MM.1S (cell line): ENCODE measurements at regions not wholly inside any gene's neighbourhood (a gene's known extent, or its start where the extent isn't known, plus 50 kb on each side); places are given as distances from the start of the nearest gene placed in this dataset.

Experiments
- DNase-seq: peaks from one replicate; pipeline ENCODE4 v3.0.0-alpha.2; 2015
- H2AFZ ChIP-seq: fragments of 300-600 bp; sonication (generic); 2 replicates; pipeline ENCODE4 v1.6.0; 2016; ENCODE audit warnings: antibody characterized with exemption, low read length
- H3F3A ChIP-seq: fragments of 300-600 bp; sonication (generic); 2 replicates; pipeline ENCODE4 v1.6.1; 2016; ENCODE audit warnings: mild to moderate bottlenecking, antibody characterized with exemption, low read length, moderate library complexity, mixed read lengths; ENCODE audit not compliant: insufficient read depth
- H3K27ac ChIP-seq: fragments of 300-600 bp; sonication (generic); 2 replicates; pipeline ENCODE4 v1.5.1; 2016; ENCODE audit warnings: mild to moderate bottlenecking, low read length
- H3K27me3 ChIP-seq: fragments of 300-600 bp; sonication (generic); replicated peaks from 2 replicates; pipeline ENCODE4 v1.6.0; 2016; ENCODE audit warnings: low read length; ENCODE audit not compliant: insufficient read depth
- H3K36me3 ChIP-seq: fragments of 300-600 bp; sonication (generic); replicated peaks from 2 replicates; pipeline ENCODE4 v1.6.1; 2016; ENCODE audit warnings: mild to moderate bottlenecking, low read length, mixed read lengths; ENCODE audit not compliant: insufficient read depth
- H3K4me1 ChIP-seq: fragments of 300-600 bp; sonication (generic); 2 replicates; pipeline ENCODE4 v1.6.1; 2016; ENCODE audit warnings: low read length, mixed read lengths
- H3K4me2 ChIP-seq: fragments of 300-600 bp; sonication (generic); 2 replicates; pipeline ENCODE4 v1.6.0; 2016; ENCODE audit warnings: low read depth, low read length
- H3K4me3 ChIP-seq: fragments of 300-600 bp; sonication (generic); 2 replicates; pipeline ENCODE4 v1.5.1; 2016; ENCODE audit warnings: low read length, mixed read lengths
- H3K79me2 ChIP-seq: fragments of 300-600 bp; sonication (generic); 2 replicates; pipeline ENCODE4 v1.6.1; 2016; ENCODE audit warnings: mixed run types, low read length, mixed read lengths
- H3K9ac ChIP-seq: fragments of 300-600 bp; sonication (generic); 2 replicates; pipeline ENCODE4 v1.6.1; 2016; ENCODE audit warnings: low read length, mixed read lengths
- H3K9me2 ChIP-seq: fragments of 300-600 bp; sonication (generic); replicated peaks from 2 replicates; pipeline ENCODE4 v1.6.1; 2016; ENCODE audit warnings: mild to moderate bottlenecking, low read length, mixed read lengths; ENCODE audit not compliant: insufficient read depth
- H3K9me3 ChIP-seq: fragments of 300-600 bp; sonication (generic); replicated peaks from 2 replicates; pipeline ENCODE4 v1.6.1; 2016; ENCODE audit warnings: mild to moderate bottlenecking, low read length, mixed read lengths; ENCODE audit not compliant: insufficient read depth
- H4K20me1 ChIP-seq: fragments of 300-600 bp; sonication (generic); 2 replicates; pipeline ENCODE4 v1.6.1; 2016; ENCODE audit warnings: mild to moderate bottlenecking, low read length, moderate library complexity, mixed read lengths; ENCODE audit not compliant: insufficient read depth
- EZH2 ChIP-seq: fragments of 300-600 bp; sonication (generic); optimal IDR thresholded peaks from 2 replicates; pipeline ENCODE3; 2017; ENCODE audit warnings: low read depth, mild to moderate bottlenecking, antibody characterized with exemption, low read length, mixed read lengths
- EZH2phosphoT487 ChIP-seq: fragments of 300-600 bp; sonication (generic); IDR thresholded peaks from 2 replicates; pipeline ENCODE4 v1.6.1; 2018; ENCODE audit warnings: antibody characterized with exemption, low read length
- TF ChIP-seq, protein P1 (sequence below): fragments of 300-600 bp; sonication (generic); IDR thresholded peaks from 2 replicates; pipeline ENCODE4 v1.5.1; 2016; ENCODE audit warnings: antibody characterized with exemption, low read length, mixed read lengths

DNA sequence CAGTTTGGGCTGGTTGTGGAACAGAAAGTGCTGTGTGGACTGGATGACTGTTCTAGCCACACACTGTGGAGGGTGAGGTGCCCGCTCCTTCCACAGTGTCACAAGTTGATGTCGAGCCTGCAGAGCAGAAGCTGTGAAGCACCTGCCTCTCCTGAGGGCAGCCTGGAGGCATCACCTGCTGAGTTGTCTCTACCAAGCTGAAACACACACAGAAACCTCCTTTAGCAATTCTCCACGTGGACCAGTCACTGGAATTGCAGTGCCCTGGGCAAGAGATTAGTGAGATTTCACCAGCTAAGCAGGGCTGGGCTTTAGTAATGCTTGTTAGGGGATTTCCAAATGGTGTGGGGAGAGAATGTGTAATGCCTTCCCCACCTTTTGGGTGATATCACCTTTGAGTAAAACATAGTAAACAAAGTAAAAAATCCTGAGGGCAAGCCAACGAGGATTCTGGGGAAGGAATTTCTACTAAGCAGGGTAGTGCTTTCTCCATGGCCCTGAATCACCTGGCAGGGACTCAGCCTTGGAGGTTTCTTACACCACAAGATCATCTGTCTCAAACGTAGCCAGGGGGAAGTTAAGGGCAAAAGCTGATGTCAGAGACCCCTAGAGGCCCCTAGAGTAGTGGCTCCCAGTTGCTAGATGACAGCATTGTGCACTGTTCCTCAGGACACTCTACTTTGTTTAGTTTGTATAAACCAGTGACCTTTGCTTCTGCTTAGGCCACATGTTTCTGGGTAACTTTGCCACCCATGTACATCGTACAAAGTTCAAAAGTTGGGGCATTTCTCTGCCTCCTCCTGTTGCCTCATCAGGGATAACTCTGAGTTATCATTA is 233.1 kb upstream of the IGFBP3 start:
- Histone ChIP-seq H3F3A (peaks cover 23% of the 10 kb centered on the region), H3K9ac (peak overlapping the region; percentile 57), H3K79me2 (no peaks in the 10 kb centered on the region), H3K27ac (peak overlapping the region; percentile 90), H2AFZ (peak overlapping the region; percentile 29), H3K4me2 (peak overlapping the region; percentile 74), H3K9me2 (no peaks in the 10 kb centered on the region), H3K27me3 (no peaks in the 10 kb centered on the region), H3K36me3 (no peaks in the 10 kb centered on the region), H3K4me1 (peaks cover 31% of the 10 kb centered on the region), H3K9me3 (no peaks in the 10 kb centered on the region), H3K4me3 (peak overlapping the region; percentile 19), H4K20me1 (no peaks in the 10 kb centered on the region)
- TF ChIP-seq, protein P1, sequence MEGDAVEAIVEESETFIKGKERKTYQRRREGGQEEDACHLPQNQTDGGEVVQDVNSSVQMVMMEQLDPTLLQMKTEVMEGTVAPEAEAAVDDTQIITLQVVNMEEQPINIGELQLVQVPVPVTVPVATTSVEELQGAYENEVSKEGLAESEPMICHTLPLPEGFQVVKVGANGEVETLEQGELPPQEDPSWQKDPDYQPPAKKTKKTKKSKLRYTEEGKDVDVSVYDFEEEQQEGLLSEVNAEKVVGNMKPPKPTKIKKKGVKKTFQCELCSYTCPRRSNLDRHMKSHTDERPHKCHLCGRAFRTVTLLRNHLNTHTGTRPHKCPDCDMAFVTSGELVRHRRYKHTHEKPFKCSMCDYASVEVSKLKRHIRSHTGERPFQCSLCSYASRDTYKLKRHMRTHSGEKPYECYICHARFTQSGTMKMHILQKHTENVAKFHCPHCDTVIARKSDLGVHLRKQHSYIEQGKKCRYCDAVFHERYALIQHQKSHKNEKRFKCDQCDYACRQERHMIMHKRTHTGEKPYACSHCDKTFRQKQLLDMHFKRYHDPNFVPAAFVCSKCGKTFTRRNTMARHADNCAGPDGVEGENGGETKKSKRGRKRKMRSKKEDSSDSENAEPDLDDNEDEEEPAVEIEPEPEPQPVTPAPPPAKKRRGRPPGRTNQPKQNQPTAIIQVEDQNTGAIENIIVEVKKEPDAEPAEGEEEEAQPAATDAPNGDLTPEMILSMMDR: peak; percentile 19
- TF ChIP-seq EZH2phosphoT487: no peak
- TF ChIP-seq EZH2: no peak
- peak; percentile 91 for DNase-seq

DNA sequence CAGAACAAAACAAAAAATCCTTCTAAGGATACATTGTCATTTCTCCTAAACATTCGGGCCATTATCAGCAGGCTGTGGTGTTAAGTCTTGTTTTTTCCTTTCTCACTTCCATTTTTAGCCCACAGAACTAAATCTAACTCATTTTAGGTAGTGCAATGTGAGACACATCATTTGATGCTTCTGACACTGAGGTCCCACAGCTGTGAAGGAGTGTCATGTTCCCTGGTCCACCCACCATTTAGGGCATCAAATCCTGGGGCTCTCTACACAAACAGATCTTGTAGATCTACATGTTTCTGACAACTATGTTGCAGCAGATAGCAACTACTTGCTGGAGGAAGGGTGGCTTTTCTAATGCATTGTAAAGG is 232.5 kb upstream of the IGFBP3 start:
- Histone ChIP-seq H3K79me2 (no peaks in the 10 kb centered on the region), H2AFZ (peak overlapping the region; percentile 29), H3K9ac (peak overlapping the region; percentile 57), H4K20me1 (no peaks in the 10 kb centered on the region), H3K36me3 (no peaks in the 10 kb centered on the region), H3K9me3 (no peaks in the 10 kb centered on the region), H3K27ac (peak overlapping the region; percentile 90), H3K4me3 (peak overlapping the region; percentile 19), H3K27me3 (no peaks in the 10 kb centered on the region), H3K4me1 (peaks cover 31% of the 10 kb centered on the region), H3F3A (peaks cover 23% of the 10 kb centered on the region), H3K9me2 (no peaks in the 10 kb centered on the region), H3K4me2 (peak overlapping the region; percentile 74)
- no peak for DNase-seq
- TF ChIP-seq EZH2phosphoT487: no peak
- TF ChIP-seq, protein P1: no peak
- no peak for TF ChIP-seq EZH2

DNA sequence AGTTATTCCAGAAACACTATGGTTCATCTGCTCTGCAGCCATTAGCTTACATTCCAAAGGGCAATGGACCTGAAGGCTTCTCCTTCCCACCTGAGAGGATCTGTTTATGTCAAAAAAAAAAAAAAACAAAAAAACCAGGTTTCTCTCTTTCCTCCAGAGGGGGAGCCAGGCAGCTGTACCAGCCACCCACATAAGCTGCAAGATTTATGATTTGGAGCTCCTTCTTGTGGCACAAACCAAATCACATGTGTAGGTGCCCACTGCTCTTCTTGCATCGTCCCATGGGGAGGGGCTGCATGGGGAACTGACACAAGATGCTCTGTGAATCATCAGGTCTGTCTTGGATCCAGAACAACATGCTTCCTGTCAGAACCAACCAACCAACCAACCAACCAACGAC is 231.6 kb upstream of the IGFBP3 start:
- H3K79me2 ChIP-seq: no peaks in the 10 kb centered on the region
- peaks cover 31% of the 10 kb centered on the region for H3K4me1 ChIP-seq
- peak overlapping the region; percentile 57; the same call in 1 of the 2 replicates for H3K9ac ChIP-seq
- no peaks in the 10 kb centered on the region for H3K9me2 ChIP-seq
- H3K27me3 ChIP-seq: no peaks in the 10 kb centered on the region
- H3K4me2 ChIP-seq: peak overlapping the region; percentile 74
- peak; percentile 70 for DNase-seq
- peaks cover 23% of the 10 kb centered on the region for H3F3A ChIP-seq
- no peaks in the 10 kb centered on the region for H3K9me3 ChIP-seq
- TF ChIP-seq EZH2: no peak
- TF ChIP-seq, protein P1: peak; percentile 64
- peak overlapping the region; percentile 90; the same call in 1 of the 2 replicates for H3K27ac ChIP-seq
- H2AFZ ChIP-seq: peak overlapping the region; percentile 29; the same call in 1 of the 2 replicates
- no peaks in the 10 kb centered on the region for H3K36me3 ChIP-seq
- peak overlapping the region; percentile 19; the same call in 1 of the 2 replicates for H3K4me3 ChIP-seq
- no peaks in the 10 kb centered on the region for H4K20me1 ChIP-seq
